OCI-LY1 (cell line): ENCODE measurements at regions not wholly inside any gene's neighbourhood (a gene's known extent, or its start where the extent isn't known, plus 50 kb on each side); places are given as distances from the start of the nearest gene placed in this dataset.

ENCODE experiments used
- H2AFZ ChIP-seq: fragments of 200-600 bp; sonication (generic), shearing (Covaris generic); 2 replicates; pipeline ENCODE4 v1.6.0; 2014; ENCODE audit warnings: antibody characterized with exemption, mild to moderate bottlenecking, low read length
- H3F3A ChIP-seq: fragments of 200-600 bp; sonication (generic), shearing (Covaris generic); 2 replicates; pipeline ENCODE4 v1.6.0; 2014; ENCODE audit warnings: mild to moderate bottlenecking, antibody characterized with exemption, low read length, moderate library complexity; ENCODE audit not compliant: insufficient read depth
- H3K27ac ChIP-seq: fragments of 200-600 bp; sonication (generic); 2 replicates; pipeline ENCODE4 v1.5.1; 2014; ENCODE audit warnings: low read length, mixed run types, mild to moderate bottlenecking, low read depth; ENCODE audit not compliant: poor library complexity, severe bottlenecking
- H3K27me3 ChIP-seq: fragments of 200-600 bp; sonication (generic); 2 replicates; pipeline ENCODE4 v1.6.0; 2014; ENCODE audit warnings: antibody characterized with exemption, mild to moderate bottlenecking, low read length, moderate library complexity; ENCODE audit not compliant: insufficient read depth
- H3K36me3 ChIP-seq: fragments of 200-600 bp; sonication (generic); 2 replicates; pipeline ENCODE4 v1.6.1; 2014; ENCODE audit warnings: mild to moderate bottlenecking, antibody characterized with exemption, low read length, moderate library complexity, mixed read lengths; ENCODE audit not compliant: insufficient read depth
- H3K4me1 ChIP-seq: fragments of 200-600 bp; sonication (generic); 2 replicates; pipeline ENCODE4 v1.5.1; 2014; ENCODE audit warnings: mild to moderate bottlenecking, low read length, moderate library complexity; ENCODE audit not compliant: insufficient read depth, severe bottlenecking
- H3K4me2 ChIP-seq: fragments of 200-600 bp; sonication (generic), shearing (Covaris generic); 2 replicates; pipeline ENCODE4 v1.6.1; 2014; ENCODE audit warnings: low read length
- H3K4me3 ChIP-seq: fragments of 200-600 bp; sonication (generic); 2 replicates; pipeline ENCODE4 v1.5.1; 2014; ENCODE audit warnings: low read length, low read depth, mild to moderate bottlenecking, mixed read lengths; ENCODE audit not compliant: poor library complexity, severe bottlenecking
- H3K79me2 ChIP-seq: fragments of 200-600 bp; shearing (Covaris generic); 2 replicates; pipeline ENCODE4 v1.6.1; 2016; ENCODE audit warnings: mixed run types, low read length, mixed read lengths; ENCODE audit not compliant: insufficient read depth
- H3K9ac ChIP-seq: fragments of 200-600 bp; sonication (generic), shearing (Covaris generic); 2 replicates; pipeline ENCODE4 v1.6.1; 2014; ENCODE audit warnings: mild to moderate bottlenecking, low read length, mixed read lengths
- H3K9me2 ChIP-seq: fragments of 200-600 bp; sonication (generic), shearing (Covaris generic); 2 replicates; pipeline ENCODE4 v1.6.1; 2014; ENCODE audit warnings: low read depth, mild to moderate bottlenecking, low read length, mixed read lengths
- H3K9me3 ChIP-seq: fragments of 200-600 bp; shearing (Covaris generic); 2 replicates; pipeline ENCODE4 v1.6.1; 2014; ENCODE audit warnings: low read length, mixed read lengths
- H4K20me1 ChIP-seq: fragments of 200-600 bp; sonication (generic), shearing (Covaris generic); 2 replicates; pipeline ENCODE4 v1.6.0; 2016; ENCODE audit warnings: mild to moderate bottlenecking, low read length; ENCODE audit not compliant: insufficient read depth
- CTCF ChIP-seq: fragments of 200-600 bp; sonication (generic), shearing (Covaris generic); IDR thresholded peaks from 2 replicates; pipeline ENCODE4 v1.5.1; 2017; ENCODE audit warnings: mild to moderate bottlenecking, antibody characterized with exemption, low read length, moderate library complexity, mixed read lengths
- EZH2 ChIP-seq: fragments of 200-600 bp; sonication (generic), shearing (Covaris generic); IDR thresholded peaks from 2 replicates; pipeline ENCODE4 v1.8.0; 2017; ENCODE audit warnings: borderline replicate concordance, mixed run types, mild to moderate bottlenecking, antibody characterized with exemption, low read length, moderate library complexity, mixed read lengths

GRCh38 chr6:91482498-91482897 lies 895.6 kb upstream of the MAP3K7 start:
- H4K20me1 ChIP-seq = no peaks in the 10 kb centered on the region
- TF ChIP-seq CTCF (no peak), EZH2 (no peak)
- no peaks in the 10 kb centered on the region for H3K4me1 ChIP-seq
- H2AFZ ChIP-seq = no peak overlapping the region
- H3F3A ChIP-seq = no peaks in the 10 kb centered on the region
- no peaks in the 10 kb centered on the region for H3K79me2 ChIP-seq
- no peaks in the 10 kb centered on the region for H3K9me3 ChIP-seq
- H3K9me2 ChIP-seq = no peaks in the 10 kb centered on the region
- H3K27me3 ChIP-seq = no peaks in the 10 kb centered on the region
- no peak overlapping the region for H3K4me2 ChIP-seq
- H3K36me3 ChIP-seq = no peaks in the 10 kb centered on the region
- no peak overlapping the region for H3K27ac ChIP-seq
- H3K4me3 ChIP-seq = no peak overlapping the region
- H3K9ac ChIP-seq = no peak overlapping the region

GRCh38 chr6:91480402-91480801 lies 893.5 kb upstream of the MAP3K7 start:
- H3K9ac ChIP-seq = no peak overlapping the region

GRCh38 chr6:91477688-91478087 lies 890.8 kb upstream of the MAP3K7 start:
- H3K4me3 ChIP-seq = no peak overlapping the region
- no peaks in the 10 kb centered on the region for H3K79me2 ChIP-seq
- no peak overlapping the region for H3K9ac ChIP-seq
- H3F3A ChIP-seq = no peaks in the 10 kb centered on the region
- no peak overlapping the region for H3K27ac ChIP-seq
- no peaks in the 10 kb centered on the region for H3K4me1 ChIP-seq
- no peaks in the 10 kb centered on the region for H3K9me3 ChIP-seq
- H4K20me1 ChIP-seq = no peaks in the 10 kb centered on the region
- TF ChIP-seq EZH2 (no peak), CTCF (no peak)
- no peak overlapping the region for H2AFZ ChIP-seq
- no peak overlapping the region for H3K4me2 ChIP-seq
- no peaks in the 10 kb centered on the region for H3K36me3 ChIP-seq
- H3K27me3 ChIP-seq = no peaks in the 10 kb centered on the region
- H3K9me2 ChIP-seq = no peaks in the 10 kb centered on the region

More at GRCh38 chr6:91480402-91480801, 893.5 kb upstream of the MAP3K7 start:
- no peaks in the 10 kb centered on the region for H3K27me3 ChIP-seq
- no peak overlapping the region for H3K4me2 ChIP-seq
- no peak overlapping the region for H3K27ac ChIP-seq
- no peaks in the 10 kb centered on the region for H3K79me2 ChIP-seq
- H4K20me1 ChIP-seq = no peaks in the 10 kb centered on the region
- H3K9me3 ChIP-seq = no peaks in the 10 kb centered on the region
- no peaks in the 10 kb centered on the region for H3K9me2 ChIP-seq
- no peaks in the 10 kb centered on the region for H3K36me3 ChIP-seq
- H3K4me3 ChIP-seq = no peak overlapping the region
- H2AFZ ChIP-seq = no peak overlapping the region
- no peaks in the 10 kb centered on the region for H3F3A ChIP-seq
- no peaks in the 10 kb centered on the region for H3K4me1 ChIP-seq
- TF ChIP-seq EZH2 (no peak), CTCF (no peak)
